ENCODE measurements at regions not wholly inside any gene's neighbourhood (a gene's known extent, or its start where the extent isn't known, plus 50 kb on each side); places are given as distances from the start of the nearest gene placed in this dataset.

DNA sequence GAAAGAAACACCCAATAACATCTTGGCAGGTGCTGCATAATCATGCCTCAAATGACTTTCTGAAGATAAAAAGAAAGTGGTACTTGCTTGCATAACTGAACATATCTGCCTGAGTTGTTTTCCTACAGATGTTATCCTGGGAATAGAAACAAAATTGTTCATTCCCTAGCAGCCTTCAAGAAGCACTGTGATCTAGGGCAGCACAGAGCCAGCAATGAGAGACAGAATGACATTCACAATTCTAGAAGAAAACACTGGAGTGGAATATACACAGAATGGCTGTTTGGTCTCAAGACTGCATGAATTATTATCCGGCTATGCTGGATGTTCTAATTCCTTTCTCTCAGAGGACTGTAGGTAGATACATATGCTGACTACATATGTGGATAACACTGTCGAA, 790.9 kb downstream of the PDHA2 start:
- TF ChIP-seq, protein P1, sequence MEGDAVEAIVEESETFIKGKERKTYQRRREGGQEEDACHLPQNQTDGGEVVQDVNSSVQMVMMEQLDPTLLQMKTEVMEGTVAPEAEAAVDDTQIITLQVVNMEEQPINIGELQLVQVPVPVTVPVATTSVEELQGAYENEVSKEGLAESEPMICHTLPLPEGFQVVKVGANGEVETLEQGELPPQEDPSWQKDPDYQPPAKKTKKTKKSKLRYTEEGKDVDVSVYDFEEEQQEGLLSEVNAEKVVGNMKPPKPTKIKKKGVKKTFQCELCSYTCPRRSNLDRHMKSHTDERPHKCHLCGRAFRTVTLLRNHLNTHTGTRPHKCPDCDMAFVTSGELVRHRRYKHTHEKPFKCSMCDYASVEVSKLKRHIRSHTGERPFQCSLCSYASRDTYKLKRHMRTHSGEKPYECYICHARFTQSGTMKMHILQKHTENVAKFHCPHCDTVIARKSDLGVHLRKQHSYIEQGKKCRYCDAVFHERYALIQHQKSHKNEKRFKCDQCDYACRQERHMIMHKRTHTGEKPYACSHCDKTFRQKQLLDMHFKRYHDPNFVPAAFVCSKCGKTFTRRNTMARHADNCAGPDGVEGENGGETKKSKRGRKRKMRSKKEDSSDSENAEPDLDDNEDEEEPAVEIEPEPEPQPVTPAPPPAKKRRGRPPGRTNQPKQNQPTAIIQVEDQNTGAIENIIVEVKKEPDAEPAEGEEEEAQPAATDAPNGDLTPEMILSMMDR (IDR thresholded peaks at IDR 0.05; ENCODE audit: insufficient read depth, low read depth, low read length), result no peak
- TF ChIP-seq EZH2 (IDR thresholded peaks at IDR 0.05; ENCODE audit: insufficient read depth, low read length), result no peak
